Liver (tissue), 3 donors: ENCODE measurements at regions not wholly inside any gene's neighbourhood (a gene's known extent, or its start where the extent isn't known, plus 50 kb on each side); places are given as distances from the start of the nearest gene placed in this dataset.
"Not testable (repeated sequence)": the region's sequence is repeated elsewhere in the genome, so short reads cannot be mapped to it uniquely, and the experiment has no call there.

Experiments
- YY1 ChIP-seq: IDR thresholded peaks from 2 replicates; pipeline ENCODE4 v1.6.1; 2016; ENCODE audit warnings: antibody characterized with exemption, mild to moderate bottlenecking
- TF ChIP-seq, protein P1 (sequence below): fragments of 150-350 bp; IDR thresholded peaks from 2 replicates; pipeline ENCODE4 v1.5.1; 2017; ENCODE audit warnings: improper control_type of control experiment, low read depth, low read length; ENCODE audit not compliant: missing input control
- TF ChIP-seq, protein P2 (sequence below): IDR thresholded peaks from 2 replicates; pipeline ENCODE4 v1.6.1; 2016; ENCODE audit warnings: antibody characterized with exemption
- donor health status: healthy.
- donor health status: healthy.

DNA sequence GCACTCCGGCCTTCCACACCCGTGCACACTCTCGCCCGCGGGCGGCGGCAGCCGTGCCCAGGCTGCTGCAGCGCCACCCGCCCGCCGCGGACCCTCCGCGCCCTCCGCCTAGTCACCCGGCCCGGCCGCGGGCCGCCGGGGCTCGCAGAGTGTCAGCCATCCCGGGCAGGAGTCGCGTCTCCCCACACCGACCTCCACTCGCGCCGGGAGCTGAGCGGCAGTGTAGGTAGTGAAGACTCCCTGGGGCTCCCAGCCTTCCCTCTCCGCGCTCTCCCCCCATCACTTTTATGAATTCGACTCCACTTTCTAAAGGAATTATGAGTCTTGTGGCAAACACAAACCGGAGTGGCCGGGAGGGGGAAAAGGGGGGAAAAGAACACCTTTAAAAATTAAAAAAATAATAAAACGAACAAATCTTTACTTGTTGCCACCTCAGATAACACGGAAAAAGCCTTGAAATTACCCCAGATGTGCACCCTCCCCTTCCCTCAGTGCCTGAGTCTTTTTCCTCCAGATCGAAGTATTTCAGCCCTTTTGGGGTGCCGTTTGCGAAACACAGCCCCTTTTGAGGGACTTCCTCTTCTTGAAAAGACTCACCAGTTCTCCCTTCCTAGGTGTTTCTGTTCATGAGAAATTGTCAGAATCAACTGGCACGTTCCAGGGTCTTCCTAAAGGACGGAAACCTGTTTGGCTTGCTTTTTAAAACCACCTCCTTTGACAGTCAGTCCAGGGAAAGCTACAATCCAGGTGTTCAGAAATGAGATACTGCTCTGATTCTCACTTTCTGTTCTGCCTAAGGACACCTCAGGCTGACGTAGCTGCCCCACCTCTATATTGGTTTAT is 72.4 kb upstream of the NBPF8 start:
- TF ChIP-seq, protein P1, sequence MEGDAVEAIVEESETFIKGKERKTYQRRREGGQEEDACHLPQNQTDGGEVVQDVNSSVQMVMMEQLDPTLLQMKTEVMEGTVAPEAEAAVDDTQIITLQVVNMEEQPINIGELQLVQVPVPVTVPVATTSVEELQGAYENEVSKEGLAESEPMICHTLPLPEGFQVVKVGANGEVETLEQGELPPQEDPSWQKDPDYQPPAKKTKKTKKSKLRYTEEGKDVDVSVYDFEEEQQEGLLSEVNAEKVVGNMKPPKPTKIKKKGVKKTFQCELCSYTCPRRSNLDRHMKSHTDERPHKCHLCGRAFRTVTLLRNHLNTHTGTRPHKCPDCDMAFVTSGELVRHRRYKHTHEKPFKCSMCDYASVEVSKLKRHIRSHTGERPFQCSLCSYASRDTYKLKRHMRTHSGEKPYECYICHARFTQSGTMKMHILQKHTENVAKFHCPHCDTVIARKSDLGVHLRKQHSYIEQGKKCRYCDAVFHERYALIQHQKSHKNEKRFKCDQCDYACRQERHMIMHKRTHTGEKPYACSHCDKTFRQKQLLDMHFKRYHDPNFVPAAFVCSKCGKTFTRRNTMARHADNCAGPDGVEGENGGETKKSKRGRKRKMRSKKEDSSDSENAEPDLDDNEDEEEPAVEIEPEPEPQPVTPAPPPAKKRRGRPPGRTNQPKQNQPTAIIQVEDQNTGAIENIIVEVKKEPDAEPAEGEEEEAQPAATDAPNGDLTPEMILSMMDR, result not testable (repeated sequence)
- TF ChIP-seq, protein P2, sequence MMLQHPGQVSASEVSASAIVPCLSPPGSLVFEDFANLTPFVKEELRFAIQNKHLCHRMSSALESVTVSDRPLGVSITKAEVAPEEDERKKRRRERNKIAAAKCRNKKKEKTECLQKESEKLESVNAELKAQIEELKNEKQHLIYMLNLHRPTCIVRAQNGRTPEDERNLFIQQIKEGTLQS, result not testable (repeated sequence)
- TF ChIP-seq YY1, result not testable (repeated sequence)
